Prostate gland (tissue), 2 donors: ENCODE measurements at regions not wholly inside any gene's neighbourhood (a gene's known extent, or its start where the extent isn't known, plus 50 kb on each side); places are given as distances from the start of the nearest gene placed in this dataset.

Source experiments
- CTCF ChIP-seq, 4 experiments: fragments of 200-600 bp in 2 of 4; fragments of 450-650 bp in 2 of 4; sonication (generic) in 2 of 4; IDR thresholded peaks; 1 replicate in 3 of 4; 2 replicates in 1 of 4; pipeline ENCODE4 v1.5.1; 2016 to 2019; ENCODE audit warnings: antibody characterized with exemption in 4 of 4, mild to moderate bottlenecking in 2 of 4, moderate library complexity in 2 of 4
- POLR2A ChIP-seq: fragments of 450-650 bp; IDR thresholded peaks from one replicate; pipeline ENCODE4 v1.6.1; 2016; ENCODE audit warnings: antibody characterized with exemption, mild to moderate bottlenecking

GRCh38 chr3:106731230-106731629, 646.0 kb upstream of the CCDC54 start:
- TF ChIP-seq CTCF (IDR thresholded peaks at IDR 0.05) (no peak), POLR2A (no peak)
